B cell (primary cell): ENCODE measurements at regions not wholly inside any gene's neighbourhood (a gene's known extent, or its start where the extent isn't known, plus 50 kb on each side); places are given as distances from the start of the nearest gene placed in this dataset.

Experiments
- ATAC-seq: fragments of 200-7000 bp; cut with Tn5 transposase; one replicate; pipeline ENCODE4 v1.10.0; 2021; ENCODE audit warnings: low read depth, mild to moderate bottlenecking, moderate number of reproducible peaks, moderate library complexity
- CTCF ChIA-PET: fragments of 350-600 bp; sonication (Branson Sonifier 250); formaldehyde crosslinking; loops from one replicate; lab custom pipeline; 2021; ENCODE audit warnings: antibody characterized with exemption, inconsistent platforms; lab: Charles Lee
- POLR2A ChIA-PET: fragments of 350-600 bp; sonication (Branson Sonifier 250); formaldehyde crosslinking; loops from one replicate; lab custom pipeline; 2021; ENCODE audit warnings: antibody characterized with exemption; lab: Charles Lee
- DNase-seq: peaks from one replicate; pipeline ENCODE4 v3.0.0; 2013
- H2AFZ ChIP-seq: 2 replicates; pipeline ENCODE4 v1.6.1; 2012; ENCODE audit warnings: mild to moderate bottlenecking, low read depth, low read length; ENCODE audit not compliant: insufficient read depth, poor library complexity, severe bottlenecking
- H3K27ac ChIP-seq, 2 donors: 1 replicate in 1 of 2; 2 replicates in 1 of 2; pipeline ENCODE4 v1.5.1; 2012 to 2013; ENCODE audit warnings: low read length in 2 of 2, mild to moderate bottlenecking in 2 of 2, moderate library complexity in 1 of 2
- H3K27me3 ChIP-seq, 4 experiments: fragments of 200-600 bp in 1 of 4; sonication (generic) in 1 of 4; replicated peaks in 1 of 4; 1 replicate in 2 of 4; 2 replicates in 2 of 4; pipeline versions ENCODE4 v1.6.1 to v1.7.0; 2013 to 2016; ENCODE audit warnings: low read length in 3 of 4, mild to moderate bottlenecking in 2 of 4, mixed read lengths in 1 of 4, moderate library complexity in 1 of 4; ENCODE audit not compliant: insufficient read depth in 4 of 4, control insufficient read depth in 3 of 4; ENCODE audit errors: control extremely low read depth in 1 of 4
- H3K36me3 ChIP-seq, 2 experiments: replicated peaks in 1 of 2; 1 replicate in 1 of 2; 2 replicates in 1 of 2; pipeline versions ENCODE4 v1.6.1 to v1.7.1; 2013; ENCODE audit warnings: low read length in 1 of 2; ENCODE audit not compliant: insufficient read depth in 2 of 2, control insufficient read depth in 1 of 2; ENCODE audit errors: control extremely low read depth in 1 of 2, extremely low read depth in 1 of 2
- H3K4me1 ChIP-seq, 2 donors: fragments of 200-600 bp in 1 of 2; sonication (generic) in 1 of 2; 1 replicate in 1 of 2; 2 replicates in 1 of 2; pipeline versions ENCODE4 v1.5.1 to v1.6.1; 2013 to 2017; ENCODE audit warnings: low read length in 2 of 2; ENCODE audit not compliant: control insufficient read depth in 2 of 2, insufficient read depth in 2 of 2
- H3K4me2 ChIP-seq: replicated peaks from 2 replicates; pipeline ENCODE3; 2012; ENCODE audit warnings: mild to moderate bottlenecking, low read depth, low read length; ENCODE audit not compliant: poor library complexity, severe bottlenecking
- H3K4me3 ChIP-seq, 5 experiments: fragments of 200-600 bp in 1 of 5; sonication (generic) in 1 of 5; 1 replicate in 3 of 5; 2 replicates in 2 of 5; pipeline versions ENCODE4 v1.5.1 to v1.7.0; 2011 to 2016; ENCODE audit warnings: low read length in 4 of 5, mild to moderate bottlenecking in 4 of 5, low read depth in 2 of 5, control low read depth in 1 of 5, moderate library complexity in 1 of 5; ENCODE audit not compliant: insufficient read depth in 1 of 5; ENCODE audit errors: control extremely low read depth in 1 of 5, extremely low read depth in 1 of 5
- H3K79me2 ChIP-seq: fragments of 200-600 bp; sonication (generic); one replicate; pipeline ENCODE4 v1.6.0; 2016; ENCODE audit warnings: low read length; ENCODE audit not compliant: control insufficient read depth, insufficient read depth
- H3K9ac ChIP-seq: fragments of 200-600 bp; sonication (generic); 2 replicates; pipeline ENCODE4 v1.6.1; 2017; ENCODE audit warnings: mild to moderate bottlenecking, low read length, moderate library complexity
- H3K9me3 ChIP-seq, 3 donors: one replicate each; pipeline versions ENCODE4 v1.6.1 to v1.7.1; 2013; ENCODE audit warnings: low read length in 2 of 3; ENCODE audit not compliant: control insufficient read depth in 2 of 3, insufficient read depth in 1 of 3; ENCODE audit errors: control extremely low read depth in 1 of 3
- H4K20me1 ChIP-seq: 2 replicates; pipeline ENCODE4 v1.6.0; 2012; ENCODE audit warnings: mild to moderate bottlenecking, low read length; ENCODE audit not compliant: insufficient read depth, control insufficient read depth, poor library complexity, severe bottlenecking
- H3K27ac Mint-ChIP-seq: one replicate; pipeline ENCODE4 v1.8.0; 2021; ENCODE audit warnings: mixed read lengths
- H3K27me3 Mint-ChIP-seq: one replicate; pipeline ENCODE4 v1.8.0; 2021; ENCODE audit warnings: mixed read lengths
- H3K4me1 Mint-ChIP-seq: one replicate; pipeline ENCODE4 v1.8.0; 2021; ENCODE audit warnings: mixed read lengths
- H3K4me3 Mint-ChIP-seq: one replicate; pipeline ENCODE4 v1.8.0; 2021; ENCODE audit warnings: mixed read lengths
- H3K9me3 Mint-ChIP-seq: one replicate; pipeline ENCODE4 v1.8.0; 2022; ENCODE audit warnings: mixed read lengths; ENCODE audit not compliant: insufficient read depth
- EZH2 ChIP-seq: IDR thresholded peaks from 2 replicates; pipeline ENCODE4 v1.6.1; 2012; ENCODE audit warnings: borderline replicate concordance, low read depth, mild to moderate bottlenecking, moderate library complexity, low read length; ENCODE audit not compliant: insufficient read depth, poor library complexity, severe bottlenecking
- WGBS: methylation state at CpG from one replicate; pipeline ENCODE4 v1.1.5; 2013; ENCODE audit warnings: missing lambda C conversion rate; ENCODE audit not compliant: insufficient coverage; 5-methylcytosine and 5-hydroxymethylcytosine counted together
- intact Hi-C: fragments of 100-400 bp; cut with micrococcal nuclease; formaldehyde crosslinking; loops from one replicate; pipeline ENCODE4 v1.10.0; 2022
- TF ChIP-seq, protein P1 (sequence below): fragments of 200-600 bp; IDR thresholded peaks from one replicate; pipeline ENCODE4 v1.8.0; 2022; ENCODE audit warnings: antibody characterized with exemption, mild to moderate bottlenecking

DNA sequence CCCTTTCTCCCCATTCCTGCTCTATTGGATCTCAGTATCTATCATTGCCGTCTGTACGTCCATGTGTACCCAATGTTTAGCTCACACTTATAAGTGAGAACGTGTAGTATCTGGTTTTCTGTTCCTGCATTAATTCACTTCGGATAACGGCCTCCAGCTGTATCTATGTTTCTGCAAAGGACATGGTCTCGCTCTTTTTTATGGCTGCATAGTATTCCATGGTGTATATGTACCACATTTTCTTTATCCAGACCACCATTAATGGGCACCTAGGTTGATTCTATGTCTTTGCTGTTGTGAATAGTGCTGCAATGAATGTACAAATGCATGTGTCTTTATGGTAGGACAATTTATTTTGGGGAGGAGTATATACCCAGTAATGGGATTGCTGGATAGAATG is 94.4 kb upstream of the MPP7 start:
- Mint-ChIP-seq H3K27ac (no peak overlapping the region), H3K27me3 (peaks cover 4% of the 10 kb centered on the region), H3K4me1 (peaks cover 21% of the 10 kb centered on the region), H3K4me3 (no peak overlapping the region), H3K9me3 (peaks cover 3% of the 10 kb centered on the region)
- POLR2A ChIA-PET: no interaction called here
- 100% methylated on average over 1 of the region's 6 CpGs for WGBS
- H3K4me1 ChIP-seq: peaks cover 3 to 25% of the 10 kb centered on the region in 2 donors
- CTCF ChIA-PET: interaction anchor here (0.6 to 2.2 kb wide), 3 partner anchors 10 to 655 kb away, joined by 3 to 6 read pairs (median 5); no protein-coding TSS in a partner anchor
- no peaks in the 10 kb centered on the region for H3K9me3 ChIP-seq
- ATAC-seq: no peak
- DNase-seq: no peak
- intact Hi-C loops: no loop called here
- no peaks in the 10 kb centered on the region for H3K79me2 ChIP-seq
- no peak overlapping the region for H3K9ac ChIP-seq
- no peak overlapping the region for H2AFZ ChIP-seq
- no peak overlapping the region for H3K4me2 ChIP-seq
- H3K27ac ChIP-seq: no peak overlapping the region
- TF ChIP-seq, protein P1, sequence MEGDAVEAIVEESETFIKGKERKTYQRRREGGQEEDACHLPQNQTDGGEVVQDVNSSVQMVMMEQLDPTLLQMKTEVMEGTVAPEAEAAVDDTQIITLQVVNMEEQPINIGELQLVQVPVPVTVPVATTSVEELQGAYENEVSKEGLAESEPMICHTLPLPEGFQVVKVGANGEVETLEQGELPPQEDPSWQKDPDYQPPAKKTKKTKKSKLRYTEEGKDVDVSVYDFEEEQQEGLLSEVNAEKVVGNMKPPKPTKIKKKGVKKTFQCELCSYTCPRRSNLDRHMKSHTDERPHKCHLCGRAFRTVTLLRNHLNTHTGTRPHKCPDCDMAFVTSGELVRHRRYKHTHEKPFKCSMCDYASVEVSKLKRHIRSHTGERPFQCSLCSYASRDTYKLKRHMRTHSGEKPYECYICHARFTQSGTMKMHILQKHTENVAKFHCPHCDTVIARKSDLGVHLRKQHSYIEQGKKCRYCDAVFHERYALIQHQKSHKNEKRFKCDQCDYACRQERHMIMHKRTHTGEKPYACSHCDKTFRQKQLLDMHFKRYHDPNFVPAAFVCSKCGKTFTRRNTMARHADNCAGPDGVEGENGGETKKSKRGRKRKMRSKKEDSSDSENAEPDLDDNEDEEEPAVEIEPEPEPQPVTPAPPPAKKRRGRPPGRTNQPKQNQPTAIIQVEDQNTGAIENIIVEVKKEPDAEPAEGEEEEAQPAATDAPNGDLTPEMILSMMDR: no peak
- TF ChIP-seq EZH2: no peak
- H3K36me3 ChIP-seq: no peaks in the 10 kb centered on the region
- H3K27me3 ChIP-seq: no peaks in the 10 kb centered on the region
- no peaks in the 10 kb centered on the region for H4K20me1 ChIP-seq
- H3K4me3 ChIP-seq: no peak overlapping the region

DNA sequence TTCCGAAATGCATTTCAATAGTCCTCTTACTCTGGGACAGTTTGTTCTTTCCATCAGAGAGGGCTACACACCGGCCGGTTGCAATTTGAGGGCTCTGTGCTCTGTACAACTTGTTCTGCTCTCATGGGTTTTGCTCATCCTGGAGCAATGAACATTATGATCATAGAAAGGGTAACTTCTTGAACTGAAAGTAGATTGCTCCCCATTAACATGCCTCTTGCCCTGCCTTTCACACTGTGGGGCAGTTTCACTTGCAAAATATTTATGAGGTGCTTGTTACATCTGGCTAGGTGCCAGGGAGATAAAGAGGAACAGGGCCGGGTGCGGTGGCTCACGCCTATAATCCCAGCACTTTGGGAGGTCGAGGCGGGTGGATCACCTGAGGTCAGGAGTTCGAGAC is 97.3 kb upstream of the MPP7 start:
- no peak overlapping the region for H3K4me3 ChIP-seq
- CTCF ChIA-PET: no interaction called here
- no peaks in the 10 kb centered on the region for H4K20me1 ChIP-seq
- H3K27me3 ChIP-seq: no peaks in the 10 kb centered on the region
- peak; percentile 34 for DNase-seq
- TF ChIP-seq EZH2: no peak
- TF ChIP-seq, protein P1: no peak
- no peak overlapping the region for H3K9ac ChIP-seq
- no peak overlapping the region for H2AFZ ChIP-seq
- no peak overlapping the region for H3K27ac Mint-ChIP-seq
- no peak overlapping the region for H3K27ac ChIP-seq
- H3K79me2 ChIP-seq: no peaks in the 10 kb centered on the region
- POLR2A ChIA-PET: no interaction called here
- H3K9me3 ChIP-seq: no peaks in the 10 kb centered on the region
- no peak overlapping the region for H3K4me2 ChIP-seq
- no peak for ATAC-seq
- peaks cover 3% of the 10 kb centered on the region for H3K9me3 Mint-ChIP-seq
- WGBS: 100% methylated on average over 3 of the region's 9 CpGs
- H3K36me3 ChIP-seq: no peaks in the 10 kb centered on the region
- H3K4me1 ChIP-seq: peaks cover 14 to 31% of the 10 kb centered on the region in 2 donors
- intact Hi-C loops: no loop called here
- peaks cover 4% of the 10 kb centered on the region for H3K27me3 Mint-ChIP-seq
- H3K4me1 Mint-ChIP-seq: peaks cover 28% of the 10 kb centered on the region
- no peak overlapping the region for H3K4me3 Mint-ChIP-seq
